IMR-90 (cell line): ENCODE measurements at regions not wholly inside any gene's neighbourhood (a gene's known extent, or its start where the extent isn't known, plus 50 kb on each side); places are given as distances from the start of the nearest gene placed in this dataset.

Experiments
- ATAC-seq: fragments of 200-7000 bp; cut with Tn5 transposase; 2 replicates; pipeline ENCODE4 v1.9.1; 2020; ENCODE audit warnings: low read depth, mild to moderate bottlenecking, moderate library complexity
- BruUV-seq: library from RNA; stranded (reverse); fragments of 400-500 nt; replicated peaks from 2 replicates; lab custom pipeline; 2021; lab: Mats Ljungman, UMichigan
- CTCF ChIA-PET: fragments of 300-600 bp; formaldehyde crosslinking; extraction: SDS; loops from one replicate; lab custom pipeline; 2021; ENCODE audit warnings: antibody characterized with exemption; lab: Yijun Ruan, JAX
- POLR2A ChIA-PET: fragments of 300-600 bp; sonication (Branson Sonifier 250); formaldehyde crosslinking; loops from one replicate; lab custom pipeline; 2022; ENCODE audit warnings: antibody characterized with exemption; ENCODE audit not compliant: unreplicated experiment; lab: Charles Lee
- DNase-seq: peaks from one replicate; pipeline ENCODE4 v3.0.0; 2013
- H2AFZ ChIP-seq: replicated peaks from 2 replicates; pipeline ENCODE3; 2013; ENCODE audit warnings: low read length, mild to moderate bottlenecking; ENCODE audit not compliant: poor library complexity
- H2AK5ac ChIP-seq: 2 replicates; pipeline ENCODE4 v1.6.1; 2013; ENCODE audit warnings: low read depth, low read length, inconsistent platforms
- H2AK9ac ChIP-seq: replicated peaks from 2 replicates; pipeline ENCODE3; 2013; ENCODE audit warnings: mild to moderate bottlenecking, low read depth, low read length, moderate library complexity; ENCODE audit not compliant: poor library complexity
- H2BK120ac ChIP-seq: 2 replicates; pipeline ENCODE4 v1.6.1; 2013; ENCODE audit warnings: low read depth, low read length, inconsistent platforms
- H2BK15ac ChIP-seq: 3 replicates; pipeline ENCODE4 v1.6.1; 2013; ENCODE audit warnings: low read depth, low read length, inconsistent platforms
- H2BK20ac ChIP-seq: 2 replicates; pipeline ENCODE4 v1.6.1; 2013; ENCODE audit warnings: low read depth, mild to moderate bottlenecking, inconsistent platforms, low read length, moderate library complexity
- H2BK5ac ChIP-seq: 2 replicates; pipeline ENCODE4 v1.6.1; 2013; ENCODE audit warnings: mild to moderate bottlenecking, low read depth, low read length, inconsistent platforms; ENCODE audit not compliant: poor library complexity, severe bottlenecking
- H3K14ac ChIP-seq: replicated peaks from 2 replicates; pipeline ENCODE4 v1.6.1; 2013; ENCODE audit warnings: low read depth, low read length, inconsistent platforms
- H3K18ac ChIP-seq: 2 replicates; pipeline ENCODE4 v1.6.1; 2013; ENCODE audit warnings: low read depth, low read length, control low read depth
- H3K23ac ChIP-seq: 2 replicates; pipeline ENCODE4 v1.6.1; 2013; ENCODE audit warnings: low read depth, low read length, inconsistent platforms
- H3K27ac ChIP-seq: 2 replicates; pipeline ENCODE4 v1.5.1; 2013; ENCODE audit warnings: mild to moderate bottlenecking, control low read depth, low read length; ENCODE audit not compliant: insufficient read depth
- H3K27me3 ChIP-seq: 2 replicates; pipeline ENCODE4 v1.6.1; 2013; ENCODE audit warnings: low read length; ENCODE audit not compliant: control insufficient read depth, insufficient read depth
- H3K36me3 ChIP-seq: 2 replicates; pipeline ENCODE4 v1.6.1; 2013; ENCODE audit warnings: low read length, mixed read lengths; ENCODE audit not compliant: control insufficient read depth, insufficient read depth
- H3K4ac ChIP-seq: 2 replicates; pipeline ENCODE4 v1.6.1; 2013; ENCODE audit warnings: low read depth, low read length, inconsistent platforms
- H3K4me1 ChIP-seq: 2 replicates; pipeline ENCODE4 v1.6.1; 2013; ENCODE audit warnings: low read length, mixed read lengths; ENCODE audit not compliant: control insufficient read depth, insufficient read depth
- H3K4me2 ChIP-seq: 2 replicates; pipeline ENCODE4 v1.6.1; 2013; ENCODE audit warnings: low read depth, mild to moderate bottlenecking, control low read depth, low read length, moderate library complexity
- H3K4me3 ChIP-seq: 2 replicates; pipeline ENCODE4 v1.5.1; 2013; ENCODE audit warnings: low read depth, mild to moderate bottlenecking, control low read depth, low read length, moderate library complexity; ENCODE audit not compliant: insufficient read depth
- H3K56ac ChIP-seq: 2 replicates; pipeline ENCODE4 v1.6.1; 2013; ENCODE audit warnings: low read length, inconsistent platforms; ENCODE audit not compliant: insufficient read depth; ENCODE audit errors: extremely low read depth
- H3K79me1 ChIP-seq, 2 experiments: 2 replicates each; pipeline ENCODE4 v1.6.1; 2013; ENCODE audit warnings: low read length in 2 of 2, inconsistent platforms in 1 of 2, low read depth in 1 of 2
- H3K9ac ChIP-seq: 2 replicates; pipeline ENCODE4 v1.6.1; 2013; ENCODE audit warnings: low read depth, low read length, control low read depth
- H3K9me1 ChIP-seq: 2 replicates; pipeline ENCODE4 v1.6.1; 2013; ENCODE audit warnings: low read length, inconsistent platforms; ENCODE audit not compliant: insufficient read depth
- H3K9me3 ChIP-seq: 2 replicates; pipeline ENCODE4 v1.6.1; 2013; ENCODE audit warnings: low read length; ENCODE audit not compliant: control insufficient read depth, insufficient read depth
- H4K20me1 ChIP-seq: 2 replicates; pipeline ENCODE4 v1.6.1; 2013; ENCODE audit warnings: low read length, inconsistent platforms; ENCODE audit not compliant: insufficient read depth
- H4K5ac ChIP-seq: 2 replicates; pipeline ENCODE4 v1.6.1; 2013; ENCODE audit warnings: mild to moderate bottlenecking, low read depth, low read length, control low read depth
- H4K8ac ChIP-seq, 2 experiments: 2 replicates each; pipeline ENCODE4 v1.6.1; 2013; ENCODE audit warnings: low read depth in 2 of 2, low read length in 2 of 2, control low read depth in 1 of 2, inconsistent platforms in 1 of 2
- H4K91ac ChIP-seq: 2 replicates; pipeline ENCODE4 v1.6.1; 2013; ENCODE audit warnings: low read depth, low read length, inconsistent platforms; ENCODE audit not compliant: insufficient read depth
- BHLHE40 ChIP-seq: fragments of 150-350 bp; IDR thresholded peaks from 2 replicates; pipeline ENCODE4 v1.6.1; 2016; ENCODE audit warnings: mild to moderate bottlenecking, low read depth, low read length
- CEBPB ChIP-seq: IDR thresholded peaks from 2 replicates; pipeline ENCODE4 v1.6.1; 2012; ENCODE audit warnings: low read depth, low read length, improper control_type of control experiment
- CTCF ChIP-seq: conservative IDR thresholded peaks from 2 replicates; pipeline ENCODE4 v1.5.1; 2012; ENCODE audit warnings: mild to moderate bottlenecking, low read depth, low read length, improper control_type of control experiment
- ELK1 ChIP-seq: fragments of 150-350 bp; IDR thresholded peaks from 2 replicates; pipeline ENCODE4 v1.6.1; 2016; ENCODE audit warnings: low read depth, mild to moderate bottlenecking, low read length, moderate library complexity, borderline replicate concordance
- MAFK ChIP-seq: IDR thresholded peaks from 2 replicates; pipeline ENCODE4 v1.6.1; 2012; ENCODE audit warnings: low read depth, low read length, improper control_type of control experiment
- MXI1 ChIP-seq: IDR thresholded peaks from 2 replicates; pipeline ENCODE4 v1.6.1; 2012; ENCODE audit warnings: low read depth, mild to moderate bottlenecking, low read length, moderate library complexity, borderline replicate concordance
- NFE2L2 ChIP-seq: fragments of 150-350 bp; IDR thresholded peaks from 2 replicates; pipeline ENCODE4 v1.6.1; 2016; ENCODE audit warnings: low read depth, mild to moderate bottlenecking, low read length
- POLR2A ChIP-seq: IDR thresholded peaks from 2 replicates; pipeline ENCODE4 v1.6.1; 2012; ENCODE audit warnings: mild to moderate bottlenecking, low read depth, low read length
- RAD21 ChIP-seq: IDR thresholded peaks from 2 replicates; pipeline ENCODE4 v1.6.1; 2012; ENCODE audit warnings: low read length, improper control_type of control experiment
- RCOR1 ChIP-seq: IDR thresholded peaks from 2 replicates; pipeline ENCODE4 v1.6.1; 2012; ENCODE audit warnings: mild to moderate bottlenecking, low read length, improper control_type of control experiment; ENCODE audit not compliant: insufficient replicate concordance
- RFX5 ChIP-seq: IDR thresholded peaks from 2 replicates; pipeline ENCODE4 v1.8.0; 2012; ENCODE audit warnings: low read depth, mild to moderate bottlenecking, low read length, moderate library complexity
- SMC3 ChIP-seq: fragments of 150-350 bp; IDR thresholded peaks from 2 replicates; pipeline ENCODE4 v1.6.1; 2016; ENCODE audit warnings: low read depth, mild to moderate bottlenecking, antibody characterized with exemption, low read length, moderate library complexity
- USF2 ChIP-seq: fragments of 150-350 bp; IDR thresholded peaks from 2 replicates; pipeline ENCODE4 v1.6.1; 2017; ENCODE audit warnings: mild to moderate bottlenecking, antibody characterized with exemption, low read length, low read depth
- dilution Hi-C: fragments of 300-500 bp; cut with HindIII; formaldehyde crosslinking; loops from one replicate; pipeline ENCODE4 v1.14.3; 2018; ENCODE audit warnings: low sequenced_read_pairs; ENCODE audit not compliant: unreplicated experiment
- in situ Hi-C: fragments of 300-500 bp; cut with MboI; formaldehyde crosslinking; loops from 3 replicates; pipeline ENCODE4 v1.14.3; 2019; ENCODE audit warnings: low sequenced_read_pairs, inconsistent platforms, mixed read lengths
- intact Hi-C: fragments of 100-400 bp; cut with micrococcal nuclease; formaldehyde crosslinking; loops from 2 replicates; pipeline ENCODE4 v1.10.0; 2022

GRCh38 chr6:140311146-140311545 is 936.7 kb upstream of the CITED2 start:
- H4K20me1 ChIP-seq, result no peaks in the 10 kb centered on the region
- no peak overlapping the region for H4K8ac ChIP-seq
- in situ Hi-C loops (no loop called here), dilution Hi-C loops (no loop called here), intact Hi-C loops (no loop called here)
- no peak overlapping the region for H2BK120ac ChIP-seq
- H3K4me2 ChIP-seq, result no peak overlapping the region
- H3K9me3 ChIP-seq, result peaks cover 4% of the 10 kb centered on the region; the same call in 1 of the 2 replicates
- H3K9me1 ChIP-seq, result no peaks in the 10 kb centered on the region
- no peak overlapping the region for H3K56ac ChIP-seq
- no peak overlapping the region for H2AFZ ChIP-seq
- H2BK20ac ChIP-seq, result no peak overlapping the region
- no peak overlapping the region for H4K91ac ChIP-seq
- no peak for ATAC-seq
- BruUV-seq, result no TSS peak
- H3K18ac ChIP-seq, result no peak overlapping the region
- no peaks in the 10 kb centered on the region for H3K79me1 ChIP-seq
- no peak overlapping the region for H4K5ac ChIP-seq
- H3K4me1 ChIP-seq, result no peaks in the 10 kb centered on the region
- no peak overlapping the region for H3K9ac ChIP-seq
- H2AK9ac ChIP-seq, result no peak overlapping the region
- no peaks in the 10 kb centered on the region for H3K36me3 ChIP-seq
- ChIA-PET CTCF (no interaction called here), POLR2A (no interaction called here)
- TF ChIP-seq RFX5 (no peak), CTCF (no peak), MAFK (no peak), NFE2L2 (no peak), RCOR1 (no peak), CEBPB (no peak), SMC3 (no peak), ELK1 (no peak), USF2 (no peak), RAD21 (no peak), POLR2A (no peak), BHLHE40 (no peak), MXI1 (no peak)
- no peak overlapping the region for H3K14ac ChIP-seq
- H3K4me3 ChIP-seq, result no peak overlapping the region
- no peak overlapping the region for H2BK5ac ChIP-seq
- no peak overlapping the region for H2BK15ac ChIP-seq
- H3K27me3 ChIP-seq, result no peaks in the 10 kb centered on the region
- H3K4ac ChIP-seq, result no peak overlapping the region
- no peak overlapping the region for H2AK5ac ChIP-seq
- no peak overlapping the region for H3K27ac ChIP-seq
- DNase-seq, result peak; percentile 8
- no peak overlapping the region for H3K23ac ChIP-seq
